NCI-H2227 (cell line): ENCODE measurements at regions not wholly inside any gene's neighbourhood (a gene's known extent, or its start where the extent isn't known, plus 50 kb on each side); places are given as distances from the start of the nearest gene placed in this dataset.

Experiments
- DNase-seq: peaks from one replicate; lab custom pipeline; 2025; ENCODE audit not compliant: unreplicated experiment; lab: John Stamatoyannopoulos, UW

DNA sequence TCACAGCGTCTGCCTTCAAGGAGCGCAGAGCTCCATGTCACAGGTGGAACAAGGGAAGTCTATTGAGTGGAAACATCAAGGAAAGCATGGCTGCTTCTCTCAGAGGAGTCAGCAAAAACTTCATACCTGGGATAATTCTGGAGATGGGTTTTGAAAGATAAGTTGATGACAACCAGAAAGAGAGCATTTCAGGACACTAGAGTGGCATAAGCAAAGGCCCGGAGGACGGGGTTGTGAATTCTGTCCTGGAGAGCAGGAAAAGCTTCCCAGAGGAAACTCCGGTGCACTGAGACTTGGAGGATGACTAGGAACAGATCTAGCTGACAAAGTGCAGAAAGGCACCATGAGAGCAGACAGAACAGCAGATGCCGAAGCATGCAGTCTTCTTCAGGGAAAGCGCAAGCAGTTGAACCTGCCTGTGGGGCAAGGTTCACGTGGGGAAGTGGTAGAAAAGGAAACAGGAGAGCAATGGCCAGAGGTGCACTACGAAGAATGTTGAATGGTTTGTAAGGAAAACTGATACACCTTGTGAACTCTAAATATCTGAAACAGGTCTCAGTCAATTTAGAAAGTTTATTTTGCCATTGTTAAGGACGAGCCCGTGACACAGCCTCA, 222.9 kb downstream of the PLPP3 start:
- DNase-seq = no peak

DNA sequence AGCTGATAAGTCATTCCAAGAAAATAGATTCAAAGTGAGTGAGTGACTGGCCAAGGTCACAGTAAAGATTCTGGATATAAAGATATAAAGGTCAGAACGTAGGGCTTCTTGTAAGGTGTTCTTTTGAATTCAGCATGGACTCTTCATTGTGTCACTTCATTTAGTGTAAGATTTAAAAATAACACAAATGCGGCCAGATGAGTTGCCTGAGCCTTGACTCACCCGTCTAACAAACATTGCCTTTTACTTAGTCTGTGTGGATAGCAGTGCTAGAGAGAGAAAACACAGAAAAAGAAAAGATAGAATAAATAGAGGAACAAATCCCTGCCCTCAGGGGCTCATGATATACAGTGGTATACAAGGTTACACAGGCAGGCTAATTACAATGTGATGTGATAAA, 223.4 kb downstream of the PLPP3 start:
- DNase-seq = no peak

DNA sequence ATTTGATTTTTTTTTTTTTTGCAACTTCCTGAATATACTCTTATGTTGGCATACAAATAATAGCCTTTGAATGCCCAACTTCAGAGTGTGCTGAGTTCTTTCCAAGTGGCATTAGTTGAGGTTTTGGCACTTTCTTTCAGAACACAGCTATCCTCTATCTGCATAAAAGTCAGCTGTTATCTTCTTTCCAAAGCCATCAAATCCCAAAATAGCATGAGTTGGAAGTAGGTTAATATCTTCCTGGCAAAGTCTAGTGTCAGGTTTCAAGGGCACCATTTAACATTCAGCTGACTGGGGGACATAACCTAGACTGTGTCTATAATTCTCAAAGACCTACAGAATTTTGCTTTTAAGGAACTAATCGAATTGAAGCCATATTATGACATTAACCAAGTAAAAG, 223.9 kb downstream of the PLPP3 start:
- DNase-seq = no peak

DNA sequence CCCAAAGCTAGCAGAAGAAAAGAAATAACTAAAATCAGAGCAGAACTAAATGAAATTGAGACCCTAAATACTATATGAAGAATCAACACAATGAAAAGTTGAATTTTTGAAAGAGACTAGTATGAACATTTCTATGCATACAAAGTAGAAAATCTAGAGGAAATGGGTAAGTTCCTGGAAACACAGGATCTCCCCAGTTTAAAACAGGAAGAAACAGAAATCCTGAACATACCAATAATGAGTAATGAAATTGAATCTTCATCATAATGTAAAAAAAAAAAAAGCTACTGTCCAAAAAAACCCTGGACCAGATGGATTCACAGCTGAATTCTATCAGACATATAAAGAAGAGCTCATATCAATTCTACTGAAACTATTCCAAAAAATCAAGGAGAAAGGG, 233.5 kb downstream of the PLPP3 start:
- no peak for DNase-seq

DNA sequence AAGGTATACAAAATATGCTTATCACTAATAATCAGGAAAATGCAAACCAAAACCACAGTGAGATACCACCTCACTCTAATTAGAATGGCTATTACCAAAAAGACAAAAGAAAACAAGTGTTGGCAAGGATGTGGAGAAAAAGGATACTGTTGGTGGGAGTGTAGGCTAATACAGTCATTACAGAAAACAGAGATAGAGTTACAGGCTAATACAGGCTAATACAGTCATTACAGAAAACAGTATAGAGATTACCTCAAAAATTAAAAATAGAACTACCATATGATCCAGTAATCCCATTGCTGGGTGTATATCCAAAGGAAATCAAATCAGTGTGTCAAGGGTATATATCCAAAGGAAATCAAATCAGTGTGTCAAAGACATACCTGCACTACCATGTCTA, 238.4 kb downstream of the PLPP3 start:
- DNase-seq = no peak

DNA sequence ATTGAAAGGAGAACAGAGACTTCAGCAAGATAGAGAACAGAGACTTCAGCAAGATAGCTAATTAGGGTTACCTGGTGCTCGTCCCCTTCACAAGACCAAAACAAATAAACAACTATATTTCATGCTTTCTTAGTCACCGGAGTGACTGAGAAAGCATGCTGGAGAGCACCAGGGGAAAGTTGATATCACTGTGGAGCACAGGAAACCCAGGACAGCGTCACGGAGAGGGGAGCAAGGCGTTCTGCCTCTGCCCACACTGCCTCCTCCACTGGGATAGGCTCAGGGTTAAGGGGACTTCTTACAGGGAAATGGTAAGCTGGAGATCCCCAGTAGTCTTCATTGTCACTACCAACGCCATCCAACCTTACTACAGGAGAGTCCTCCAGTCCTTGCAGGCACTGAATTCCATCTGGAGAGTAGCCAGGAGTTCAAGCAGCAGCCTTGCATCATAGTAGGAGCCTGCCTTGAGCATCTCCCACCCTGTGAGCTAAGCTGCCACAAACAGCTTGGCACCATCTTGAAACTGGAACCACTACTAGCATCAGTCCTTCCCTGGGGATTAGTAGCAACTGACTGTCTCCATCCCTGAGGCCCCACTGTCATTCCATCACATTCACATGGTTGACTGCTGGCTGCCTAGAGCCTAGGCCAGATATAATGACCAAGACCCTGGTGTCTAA, 239.4 kb downstream of the PLPP3 start:
- no peak for DNase-seq

DNA sequence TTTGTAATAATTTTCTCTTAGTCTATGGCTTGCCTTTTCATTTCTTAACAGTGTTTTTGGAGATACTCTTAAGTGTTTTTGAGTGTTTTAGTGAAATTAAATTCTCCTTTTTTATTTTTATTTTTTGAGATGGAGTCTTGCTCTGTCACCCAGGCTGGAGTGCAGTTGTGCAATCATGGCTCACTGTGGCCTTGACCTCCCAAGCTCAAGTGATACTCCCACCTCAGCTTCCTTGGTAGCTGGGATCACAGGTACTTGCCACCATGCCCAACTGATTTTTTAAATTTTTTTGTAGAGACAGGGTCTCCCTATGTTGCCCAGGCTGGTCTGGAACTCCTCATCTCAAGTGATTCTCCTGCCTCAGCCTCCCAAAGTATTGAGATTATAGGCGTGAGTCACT, 240.3 kb downstream of the PLPP3 start:
- no peak for DNase-seq

DNA sequence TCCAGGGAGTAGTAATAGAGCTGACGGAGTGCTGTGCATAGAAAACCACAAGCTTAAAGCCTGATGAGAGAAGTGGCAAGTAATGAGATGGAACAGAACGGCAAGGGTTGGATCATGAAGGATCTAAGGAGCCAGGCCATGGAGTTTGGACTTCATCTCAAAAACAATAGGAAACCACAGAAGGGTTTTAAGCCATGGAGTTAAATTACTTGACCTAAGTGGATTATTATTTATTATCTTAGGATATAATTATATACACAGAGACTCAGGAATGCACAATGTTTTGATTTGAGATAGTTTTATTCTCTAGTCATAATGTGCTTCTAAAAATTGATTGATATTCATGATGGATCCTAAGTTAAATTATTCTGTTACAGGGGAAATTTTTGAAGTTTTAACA, 242.4 kb downstream of the PLPP3 start:
- no peak for DNase-seq

DNA sequence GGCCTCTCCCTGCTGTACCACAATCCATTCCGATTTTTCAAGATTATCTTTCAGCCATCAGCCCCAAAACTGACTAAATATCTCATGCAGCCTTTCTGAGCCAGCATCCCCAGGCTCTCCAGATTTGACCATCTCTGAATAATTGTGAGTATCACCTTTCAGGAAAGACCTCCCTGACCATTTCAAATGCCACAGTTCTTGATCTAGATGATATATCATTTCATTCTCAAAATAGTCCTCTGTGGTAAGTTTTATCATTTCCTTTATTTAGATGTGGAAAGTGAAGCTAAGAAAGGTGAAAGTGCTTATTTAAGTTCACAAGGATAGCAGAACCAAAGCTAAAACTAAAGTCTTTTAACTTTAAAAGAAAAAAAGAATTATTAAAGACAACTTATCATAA, 244.0 kb downstream of the PLPP3 start:
- no peak for DNase-seq

DNA sequence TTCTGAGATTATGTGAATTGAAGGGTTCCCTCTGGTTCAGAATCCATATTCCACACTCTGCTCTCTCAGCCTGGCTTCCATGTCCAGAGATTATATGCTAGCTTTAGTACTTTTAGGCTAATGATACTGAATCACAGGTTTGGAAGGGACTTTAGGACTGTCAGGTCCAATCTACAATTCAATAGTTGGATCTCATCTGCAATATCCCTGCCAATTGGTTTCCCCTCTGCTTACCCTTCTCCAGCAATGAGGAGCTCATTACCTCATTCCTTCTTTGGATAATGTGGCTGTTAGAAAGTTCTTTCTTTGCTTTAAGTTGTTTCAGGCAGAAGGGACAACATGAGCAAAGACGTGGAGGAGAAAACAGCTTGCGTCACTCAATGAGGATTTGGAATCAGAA, 245.3 kb downstream of the PLPP3 start:
- no peak for DNase-seq

DNA sequence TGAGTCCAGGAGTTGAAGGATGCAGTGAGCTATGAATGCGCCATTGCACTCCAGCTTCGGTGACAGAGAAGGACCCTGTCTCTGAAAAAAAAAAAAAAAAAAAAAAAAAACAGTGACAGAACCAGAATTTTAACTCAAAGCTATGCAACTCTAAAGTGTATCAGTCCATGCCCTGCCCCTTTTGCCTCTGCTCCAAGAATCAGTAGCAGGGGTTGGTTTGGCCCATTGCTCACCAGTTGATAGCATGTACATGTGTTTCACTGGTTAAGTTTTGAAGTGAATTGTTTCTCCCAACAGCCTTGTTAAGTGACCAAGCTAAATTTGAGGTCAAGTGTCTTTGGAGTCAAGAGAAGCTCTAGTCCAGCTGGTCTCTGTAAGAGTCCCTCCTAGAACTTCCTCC, 245.9 kb downstream of the PLPP3 start:
- DNase-seq = no peak

DNA sequence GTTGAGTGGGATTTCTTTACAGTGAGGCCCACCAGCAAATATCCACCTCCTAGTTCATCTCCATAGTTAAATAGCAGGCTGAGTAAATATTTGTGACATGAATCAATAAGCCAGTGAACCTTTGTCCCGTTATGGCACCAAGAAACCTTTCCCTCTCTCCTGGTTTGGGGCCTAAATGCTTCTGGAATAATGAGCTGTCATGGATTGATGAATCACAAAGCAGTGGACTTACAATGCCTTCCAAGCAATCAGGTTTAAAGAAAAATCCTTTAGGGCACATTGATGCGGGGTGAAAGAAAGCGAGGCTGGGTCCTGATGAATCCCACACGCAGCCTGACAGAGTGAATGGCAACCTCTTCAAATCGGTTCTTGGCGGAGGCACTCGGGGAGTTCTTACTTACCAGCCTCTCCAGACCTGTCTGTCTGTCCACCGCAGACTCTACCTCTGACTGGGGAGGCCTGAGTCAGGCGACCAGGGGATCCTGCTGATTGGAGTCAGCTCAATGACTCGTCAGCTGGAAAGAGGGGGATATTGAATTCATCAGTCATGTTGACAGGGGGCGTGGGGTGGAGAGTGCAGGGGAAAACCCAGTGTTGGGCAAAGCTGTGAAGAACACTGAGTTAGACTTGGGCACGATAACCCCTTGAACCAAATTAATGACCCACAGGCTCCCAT, 247.3 kb downstream of the PLPP3 start:
- DNase-seq = no peak

DNA sequence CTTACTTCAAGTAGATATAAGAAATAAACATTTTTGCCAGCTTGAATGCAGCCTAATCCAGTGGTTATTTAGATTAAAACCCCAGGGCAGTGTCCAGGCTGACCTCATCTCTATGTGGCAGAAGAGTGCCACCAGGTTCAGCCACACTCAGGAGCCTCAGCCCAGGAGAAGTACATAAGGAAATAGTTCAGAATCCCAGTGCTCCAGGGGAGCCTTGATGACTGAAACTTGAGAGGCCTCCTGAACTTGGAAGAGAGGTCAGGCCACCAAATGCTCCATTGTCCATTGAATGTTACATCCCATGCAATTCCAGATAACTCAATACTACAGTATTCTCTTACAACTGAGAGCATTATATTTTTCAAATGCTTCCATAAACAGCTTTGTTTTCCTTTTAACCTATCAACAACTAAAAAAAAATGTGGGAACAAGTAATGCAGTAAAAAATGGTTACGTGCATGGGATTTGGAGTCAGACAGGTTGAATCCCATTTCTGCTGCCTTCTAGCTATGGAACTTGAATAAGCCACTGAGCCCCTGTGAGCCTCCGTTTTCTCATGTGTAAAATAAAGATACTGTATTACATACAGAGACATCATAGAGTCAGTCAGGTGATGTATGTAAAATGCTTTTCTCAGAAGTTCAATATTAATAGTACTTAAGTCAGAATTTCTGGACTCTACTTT, 248.0 kb downstream of the PLPP3 start:
- no peak for DNase-seq

DNA sequence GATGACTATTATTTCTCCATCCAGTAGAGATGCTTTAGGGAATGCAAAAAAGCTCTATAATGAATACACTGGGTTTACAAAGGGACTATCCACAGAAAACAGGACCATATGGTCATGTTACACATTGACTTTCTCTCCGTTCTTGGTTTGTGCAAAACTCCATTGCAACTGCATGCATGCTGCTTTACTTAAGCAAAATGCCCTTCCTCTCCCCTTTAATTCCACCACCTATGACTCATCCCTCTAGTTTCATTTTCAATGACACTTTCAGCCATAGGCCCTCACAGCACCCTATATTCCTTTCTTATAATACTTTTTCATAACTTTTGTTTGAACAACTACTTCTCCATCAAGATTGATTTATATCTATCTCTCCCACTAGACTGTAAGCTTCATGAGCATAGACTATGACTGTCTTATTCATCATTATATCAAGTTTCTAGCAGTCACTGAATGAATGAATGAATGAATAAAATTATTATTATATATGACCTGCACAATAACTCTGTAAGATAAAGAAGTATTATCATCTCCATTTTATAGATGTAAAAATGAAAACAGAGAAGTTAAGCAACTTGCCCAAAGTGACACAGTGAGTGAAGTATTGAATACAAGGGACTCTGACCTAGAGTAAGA, 248.9 kb downstream of the PLPP3 start:
- DNase-seq = no peak

DNA sequence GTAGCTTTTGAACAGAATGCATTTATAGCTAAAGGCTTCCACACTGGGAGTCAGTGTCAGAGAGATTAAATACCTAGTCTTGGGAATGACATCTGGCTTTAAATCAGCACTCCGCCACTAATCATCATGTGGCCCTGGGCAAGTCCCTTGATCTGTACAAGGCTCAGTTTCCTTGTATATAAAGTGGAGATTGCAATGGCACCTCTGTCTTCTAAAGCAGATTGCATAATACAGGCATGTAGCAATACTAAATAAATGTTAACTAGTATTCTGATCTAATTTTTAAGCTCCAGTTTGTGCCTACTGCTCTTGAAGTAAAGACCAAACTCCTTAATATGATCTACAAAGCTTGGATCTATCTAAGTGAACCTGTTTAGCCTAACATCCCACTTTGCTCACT, 249.4 kb downstream of the PLPP3 start:
- DNase-seq = no peak

DNA sequence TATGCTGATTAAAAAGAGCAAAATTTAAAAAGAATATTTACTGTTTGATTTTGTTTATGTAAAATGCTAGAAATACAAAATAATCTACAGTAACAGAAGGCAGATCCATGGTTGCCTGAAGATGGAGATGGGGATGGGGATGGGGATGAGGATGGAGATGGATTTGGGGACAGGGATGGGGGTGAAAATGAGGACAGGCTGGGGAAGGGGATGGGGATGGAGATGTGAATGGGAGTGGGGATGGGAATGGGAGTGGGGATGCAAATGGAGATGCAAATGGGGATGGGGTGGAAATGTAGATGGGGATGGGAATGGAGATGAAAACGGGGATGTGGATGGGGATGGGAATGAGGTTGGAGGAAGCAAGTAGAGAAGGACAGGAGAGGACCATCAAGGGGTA, 252.2 kb downstream of the PLPP3 start:
- no peak for DNase-seq

DNA sequence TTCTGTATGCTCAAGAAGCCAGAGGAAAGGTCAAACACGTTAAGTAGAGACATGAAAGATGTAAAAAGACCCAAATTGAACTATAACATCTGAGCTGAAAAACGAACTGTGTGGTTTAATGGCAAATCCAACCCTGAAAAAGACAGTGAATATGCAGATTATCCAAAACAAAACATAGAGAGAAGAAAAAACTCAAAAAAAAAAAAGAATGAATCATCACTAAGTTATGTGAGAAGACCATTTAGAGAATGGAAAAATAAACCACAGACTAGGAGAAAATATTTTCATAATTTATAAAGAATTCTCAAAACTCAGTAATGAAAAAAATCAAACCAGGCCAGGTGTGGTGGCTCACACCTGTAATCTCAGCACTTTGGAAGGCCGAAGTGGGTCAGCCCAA, 253.3 kb downstream of the PLPP3 start:
- DNase-seq = no peak

DNA sequence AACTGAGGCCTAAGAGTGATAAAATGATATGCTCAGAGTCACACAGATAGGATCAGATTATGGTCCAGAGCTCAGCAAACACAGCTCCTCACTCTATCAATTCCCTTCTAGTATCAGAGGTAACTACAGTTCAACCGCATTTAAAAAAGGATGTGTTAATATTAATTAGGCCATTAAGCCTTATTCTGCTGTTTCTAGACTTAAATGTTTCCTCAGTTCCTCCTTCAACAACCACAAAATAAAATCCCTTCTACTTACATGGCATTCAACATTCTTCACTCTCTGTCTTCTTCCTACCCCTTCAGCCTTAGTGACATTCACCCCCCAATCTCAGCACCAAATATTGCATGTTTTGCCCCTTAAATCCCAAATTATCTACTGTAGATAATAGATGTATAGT, 254.9 kb downstream of the PLPP3 start:
- no peak for DNase-seq

DNA sequence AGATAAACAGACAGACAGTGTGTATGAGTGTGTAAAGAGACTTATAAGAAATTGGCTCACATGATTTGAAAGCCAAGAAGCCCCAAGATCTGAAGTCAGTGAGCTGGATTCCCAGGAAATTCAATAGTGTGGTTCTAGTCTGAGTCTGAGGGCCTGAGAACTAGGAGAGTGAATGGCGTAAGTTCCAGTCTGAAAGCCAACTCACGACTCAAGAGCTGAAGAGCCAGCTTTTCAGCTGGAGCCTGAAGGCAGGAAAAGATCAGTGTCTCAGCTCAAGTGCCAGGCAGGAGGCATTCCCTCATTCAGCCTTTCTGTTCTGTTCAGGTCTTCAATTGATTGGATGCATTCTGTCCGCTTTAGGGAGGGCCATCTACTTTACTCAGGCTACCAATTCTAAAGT, 257.2 kb downstream of the PLPP3 start:
- no peak for DNase-seq

DNA sequence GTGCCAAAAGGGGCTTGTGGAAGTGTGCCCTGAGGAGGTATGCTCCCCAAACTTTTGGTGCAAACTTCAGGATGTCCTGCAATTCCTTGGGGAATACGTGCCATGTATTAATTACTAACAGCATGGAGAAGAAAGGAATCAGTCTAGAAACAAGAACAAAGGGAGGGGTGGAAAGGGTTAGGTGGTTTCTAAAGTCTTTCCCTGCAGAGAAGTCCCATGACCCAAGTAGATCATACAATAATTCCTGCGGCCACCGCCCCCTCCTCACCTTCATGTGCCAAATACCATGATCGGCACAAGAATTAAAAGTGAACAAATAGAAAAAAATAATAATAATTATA, 258.2 kb downstream of the PLPP3 start:
- DNase-seq = no peak

DNA sequence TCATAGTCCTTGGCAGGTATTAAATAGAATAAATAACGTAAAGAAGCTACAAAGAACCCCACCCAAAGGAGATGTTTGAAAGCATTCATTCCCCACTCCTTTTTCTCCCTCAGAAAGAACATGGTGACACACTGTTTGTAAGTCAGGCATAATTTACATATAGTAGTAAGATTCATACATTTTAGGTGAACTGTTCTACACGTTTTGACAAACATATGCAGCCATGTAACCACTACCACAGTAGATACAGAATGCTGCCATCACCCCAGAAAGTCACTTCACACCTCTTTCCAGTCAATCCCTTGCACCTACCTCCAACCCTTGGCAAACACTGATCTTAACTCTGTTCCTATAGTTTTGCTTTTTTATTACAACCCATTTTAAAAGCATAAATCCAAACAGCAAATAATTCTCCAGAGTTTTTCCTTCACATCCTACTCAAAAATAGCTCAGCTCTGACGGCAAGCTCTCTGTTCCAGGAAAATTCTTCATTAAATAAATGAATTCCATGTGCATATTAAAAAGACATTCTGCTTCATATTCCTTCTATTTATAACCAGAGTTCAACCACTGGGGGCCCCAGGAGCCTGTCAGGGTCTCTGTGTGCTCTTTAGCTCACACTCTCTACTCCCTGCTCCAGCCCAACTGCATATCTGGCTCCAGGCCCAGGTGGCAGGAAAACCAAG, 258.8 kb downstream of the PLPP3 start:
- DNase-seq = no peak
